Choroid plexus epithelial cell (primary cell): ENCODE measurements at regions not wholly inside any gene's neighbourhood (a gene's known extent, or its start where the extent isn't known, plus 50 kb on each side); places are given as distances from the start of the nearest gene placed in this dataset.

Experiments used
- DNase-seq: peaks from one replicate; pipeline ENCODE4 v3.0.0-alpha.2; 2010; ENCODE audit warnings: low read depth
- H3K4me3 ChIP-seq: 2 replicates; pipeline ENCODE4 v1.5.1; 2011; ENCODE audit warnings: low read depth, mild to moderate bottlenecking, control low read depth, low read length, moderate library complexity
- CTCF ChIP-seq: conservative IDR thresholded peaks from 2 replicates; pipeline ENCODE4 v1.5.1; 2011; ENCODE audit warnings: low read depth, mild to moderate bottlenecking, control low read depth, inconsistent platforms, low read length, moderate library complexity

- no peak for TF ChIP-seq CTCF
- H3K4me3 ChIP-seq: no peak overlapping the region
- DNase-seq: no peak
Measured at GRCh38 chr9:129463477-129463876, 157.4 kb downstream of the C9orf50 start.

GRCh38 chr9:129462360-129462759 lies 158.5 kb downstream of the C9orf50 start:
- no peak overlapping the region for H3K4me3 ChIP-seq
- TF ChIP-seq CTCF: no peak
- no peak for DNase-seq

GRCh38 chr9:129460323-129461261 lies 160.3 kb downstream of the C9orf50 start:
- TF ChIP-seq CTCF: peak; percentile 27
- peak overlapping the region; percentile 44 for H3K4me3 ChIP-seq
- peak; percentile 100 for DNase-seq

GRCh38 chr9:129459547-129460322 lies 161.2 kb downstream of the C9orf50 start:
- no peak for DNase-seq
- TF ChIP-seq CTCF: no peak
- H3K4me3 ChIP-seq: no peak overlapping the region

- no peak overlapping the region for H3K4me3 ChIP-seq
- peak; percentile 37 for TF ChIP-seq CTCF
- DNase-seq: peak; percentile 88
Measured at GRCh38 chr9:129458663-129459546, 162.0 kb downstream of the C9orf50 start.

- DNase-seq: peak; percentile 65
- no peak for TF ChIP-seq CTCF
- H3K4me3 ChIP-seq: no peak overlapping the region
Measured at GRCh38 chr9:129458155-129458661, 162.7 kb downstream of the C9orf50 start.
